Stomach (tissue), 8 donors: ENCODE measurements at regions not wholly inside any gene's neighbourhood (a gene's known extent, or its start where the extent isn't known, plus 50 kb on each side); places are given as distances from the start of the nearest gene placed in this dataset.
"Not testable (repeated sequence)": the region's sequence is repeated elsewhere in the genome, so short reads cannot be mapped to it uniquely, and the experiment has no call there.

Experiments used
- DNase-seq, 2 donors: peaks; one replicate each; pipeline versions ENCODE4 v3.0.0 to v3.0.0-alpha.2; 2013 to 2019
- H3K27ac ChIP-seq, 5 donors: fragments of 200-600 bp in 4 of 5; sonication (generic) in 4 of 5; one replicate each; pipeline ENCODE4 v1.5.1; 2013 to 2019; ENCODE audit warnings: mild to moderate bottlenecking in 1 of 5, moderate library complexity in 1 of 5
- H3K27me3 ChIP-seq, 3 donors: fragments of 200-600 bp; sonication (generic); one replicate each; pipeline ENCODE4 v1.5.1; 2017 to 2019; ENCODE audit warnings: mixed run types in 1 of 3
- H3K36me3 ChIP-seq, 4 donors: fragments of 200-600 bp; sonication (generic); 1 replicate in 3 of 4; 2 replicates in 1 of 4; pipeline ENCODE4 v1.5.1; 2016 to 2019
- H3K4me1 ChIP-seq, 4 donors: fragments of 200-600 bp; sonication (generic); one replicate each; pipeline ENCODE4 v1.5.1; 2016 to 2019
- H3K4me3 ChIP-seq, 4 donors: fragments of 200-600 bp; sonication (generic) in 3 of 4; one replicate each; pipeline ENCODE4 v1.5.1; 2016 to 2019; ENCODE audit warnings: mild to moderate bottlenecking in 1 of 4
- H3K9me3 ChIP-seq, 4 donors: fragments of 200-600 bp; sonication (generic); one replicate each; pipeline ENCODE4 v1.5.1; 2016 to 2019
- CTCF ChIP-seq, 7 experiments: fragments of 450-650 bp in 4 of 7; fragments of 200-600 bp in 3 of 7; sonication (generic) in 3 of 7; IDR thresholded peaks; one replicate each; pipeline ENCODE4 v1.5.1; 2016 to 2019; ENCODE audit warnings: antibody characterized with exemption in 7 of 7, control low read depth in 2 of 7, mild to moderate bottlenecking in 1 of 7
- EP300 ChIP-seq: sonication (generic); formaldehyde crosslinking; IDR thresholded peaks from one replicate; pipeline ENCODE4 v1.6.1; 2017; ENCODE audit warnings: antibody characterized with exemption
- POLR2A ChIP-seq, 4 donors: fragments of 450-650 bp; IDR thresholded peaks; one replicate each; pipeline ENCODE4 v1.6.1; 2016; ENCODE audit warnings: antibody characterized with exemption in 4 of 4, control low read depth in 2 of 4, mild to moderate bottlenecking in 1 of 4, moderate library complexity in 1 of 4
- POLR2AphosphoS5 ChIP-seq, 3 donors: sonication (generic); formaldehyde crosslinking; IDR thresholded peaks; one replicate each; pipeline ENCODE4 v1.6.1; 2016; ENCODE audit warnings: antibody characterized with exemption in 3 of 3
- WGBS, 5 donors: extraction: QIAGEN DNeasy Blood & Tissue Kit in 3 of 5; methylation state at CpG; one replicate each; pipeline versions ENCODE4 v1.1.5 to v1.1.7; 2013 to 2018; 5-methylcytosine and 5-hydroxymethylcytosine counted together
- intact Hi-C: fragments of 100-400 bp; cut with DNase I; formaldehyde crosslinking; loops from one replicate; pipeline ENCODE4 v1.15.1; 2023; ENCODE audit warnings: low total_unique reads
- donor health status: healthy with polysubstance abuse.
- donor health status: Bipolar disorder and iron deficiency.
- donor health status: healthy.

GRCh38 chr9:78101247-78101646, 69.6 kb upstream of the GNAQ start:
- no peak for DNase-seq
- TF ChIP-seq POLR2AphosphoS5 (IDR thresholded peaks at IDR 0.05) (no peak), POLR2A (IDR thresholded peaks at IDR 0.05) (no peak), CTCF (IDR thresholded peaks at IDR 0.05) (no peak), EP300 (no peak)
- Histone ChIP-seq H3K4me3 (no peak overlapping the region), H3K9me3 (peaks cover 0 to 6% (median 6%) of the 10 kb centered on the region in 4 donors), H3K27me3 (no peaks in the 10 kb centered on the region), H3K4me1 (no peaks in the 10 kb centered on the region), H3K36me3 (no peaks in the 10 kb centered on the region), H3K27ac (no peak overlapping the region)
- intact Hi-C loops: no loop called here
- 28 to 49% (median 38%) methylated on average over 2 of the region's 2 CpGs for WGBS, 5 donors

GRCh38 chr9:78097541-78097940, 65.9 kb upstream of the GNAQ start:
- intact Hi-C loops: no loop called here
- TF ChIP-seq POLR2AphosphoS5 (IDR thresholded peaks at IDR 0.05) (no peak), EP300 (no peak), CTCF (IDR thresholded peaks at IDR 0.05) (no peak), POLR2A (IDR thresholded peaks at IDR 0.05) (no peak)
- Histone ChIP-seq H3K36me3 (no peaks in the 10 kb centered on the region), H3K9me3 (peaks cover 0 to 6% (median 6%) of the 10 kb centered on the region in 4 donors), H3K27me3 (no peaks in the 10 kb centered on the region), H3K4me1 (no peaks in the 10 kb centered on the region), H3K4me3 (no peak overlapping the region), H3K27ac (peak overlapping the region in 1 of 5 donors; percentile 53)
- DNase-seq: peak in 1 of 2 donors; percentile 24
- 58 to 84% (median 69%) methylated on average over 3 of the region's 3 CpGs for WGBS, 5 donors

DNA sequence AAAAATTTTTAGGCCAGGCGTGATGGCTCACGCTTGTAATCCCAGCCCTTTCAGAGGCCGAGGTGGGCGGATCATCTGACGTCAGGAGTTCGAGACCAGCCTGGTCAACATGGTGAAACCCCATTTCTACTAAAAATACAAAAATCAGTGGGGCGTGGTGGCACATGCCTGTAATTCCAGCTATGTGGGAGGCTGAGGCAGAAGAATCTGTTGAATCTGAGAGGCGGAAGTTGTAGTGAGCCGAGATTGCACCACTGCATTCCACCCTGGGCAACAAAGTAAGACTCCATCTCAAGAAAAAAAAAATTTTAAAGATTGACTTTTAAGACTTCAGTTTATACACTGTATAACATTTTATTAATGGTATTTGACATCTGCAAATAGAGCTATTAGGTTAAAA, 60.1 kb upstream of the GNAQ start:
- DNase-seq: no peak
- intact Hi-C loops: no loop called here
- no peaks in the 10 kb centered on the region for H3K9me3 ChIP-seq
- H3K27me3 ChIP-seq: no peaks in the 10 kb centered on the region
- H3K4me3 ChIP-seq: no peak overlapping the region
- TF ChIP-seq CTCF (IDR thresholded peaks at IDR 0.05) (no peak), POLR2AphosphoS5 (IDR thresholded peaks at IDR 0.05) (no peak), POLR2A (IDR thresholded peaks at IDR 0.05) (no peak), EP300 (no peak)
- WGBS, 5 donors: 93 to 94% (median 94%) methylated on average over 9 of the region's 9 CpGs
- no peaks in the 10 kb centered on the region for H3K4me1 ChIP-seq
- no peaks in the 10 kb centered on the region for H3K36me3 ChIP-seq
- H3K27ac ChIP-seq: no peak overlapping the region

- Histone ChIP-seq H3K27ac (no peak overlapping the region), H3K9me3 (no peaks in the 10 kb centered on the region), H3K4me1 (no peaks in the 10 kb centered on the region), H3K36me3 (no peaks in the 10 kb centered on the region), H3K4me3 (no peak overlapping the region), H3K27me3 (no peaks in the 10 kb centered on the region)
- TF ChIP-seq CTCF (IDR thresholded peaks at IDR 0.05): no peak
- no peak for TF ChIP-seq POLR2AphosphoS5 (IDR thresholded peaks at IDR 0.05)
- no peak for TF ChIP-seq POLR2A (IDR thresholded peaks at IDR 0.05)
- no peak for TF ChIP-seq EP300
- no peak for DNase-seq
- WGBS, 5 donors: 72 to 89% (median 82%) methylated on average over 3 of the region's 3 CpGs
- intact Hi-C loops: no loop called here
Observed at GRCh38 chr9:78089111-78089510, 57.5 kb upstream of the GNAQ start.

- H3K27ac ChIP-seq, H3K36me3 ChIP-seq, H3K27me3 ChIP-seq, H3K4me3 ChIP-seq, intact Hi-C loops, H3K9me3 ChIP-seq, H3K4me1 ChIP-seq, DNase-seq: not testable (repeated sequence)
- WGBS, 5 donors: 83 to 97% (median 93%) methylated on average over 1 of the region's 1 CpG
Observed at GRCh38 chr9:78088190-78088589, 56.6 kb upstream of the GNAQ start.
